SK-N-SH (cell line): ENCODE measurements at regions not wholly inside any gene's neighbourhood (a gene's known extent, or its start where the extent isn't known, plus 50 kb on each side); places are given as distances from the start of the nearest gene placed in this dataset.
A peak's percentile ranks its signal among the peaks of the same experiment; 100 is the strongest.

ENCODE experiments used
- CTCF ChIA-PET: fragments of 300-600, 350-600 bp; formaldehyde crosslinking; extraction: SDS; loops from one replicate; lab custom pipeline; 2021; lab: Yijun Ruan, JAX
- POLR2A ChIA-PET: fragments of 350-600 bp; sonication (Branson Sonifier 250); formaldehyde crosslinking; extraction: SDS; loops from one replicate; lab custom pipeline; 2020; ENCODE audit warnings: antibody characterized with exemption, inconsistent platforms; lab: Yijun Ruan, JAX
- DNase-seq: peaks from one replicate; pipeline ENCODE4 v3.0.0; 2012
- H2AFZ ChIP-seq: fragments of 200-600 bp; sonication (generic); 2 replicates; pipeline ENCODE4 v1.8.1; 2016; ENCODE audit warnings: antibody characterized with exemption, mild to moderate bottlenecking, low read depth
- H3F3A ChIP-seq: fragments of 200-600 bp; sonication (generic); replicated peaks from 2 replicates; pipeline ENCODE3; 2016; ENCODE audit warnings: antibody characterized with exemption, mild to moderate bottlenecking; ENCODE audit not compliant: insufficient read depth
- H3K27ac ChIP-seq, 2 experiments: fragments of 200-500 bp in 1 of 2; fragments of 200-600 bp in 1 of 2; sonication (Bioruptor generic) in 1 of 2; sonication (generic), shearing (Covaris generic) in 1 of 2; 2 replicates each; pipeline versions ENCODE4 v1.5.1 to v1.6.1; 2014 to 2016; ENCODE audit warnings: low read depth in 2 of 2, inconsistent platforms in 1 of 2, low read length in 1 of 2, mild to moderate bottlenecking in 1 of 2, mixed read lengths in 1 of 2
- H3K27me3 ChIP-seq: fragments of 200-600 bp; sonication (generic), shearing (Covaris generic); 2 replicates; pipeline ENCODE4 v1.6.1; 2016; ENCODE audit warnings: mixed run types; ENCODE audit not compliant: insufficient read depth
- H3K36me3 ChIP-seq, 2 experiments: fragments of 200-500 bp in 1 of 2; fragments of 200-600 bp in 1 of 2; sonication (Bioruptor generic) in 1 of 2; sonication (generic) in 1 of 2; replicated peaks in 1 of 2; 2 replicates each; pipeline versions ENCODE3 to v1.5.1; 2014 to 2016; ENCODE audit warnings: low read length in 1 of 2, mild to moderate bottlenecking in 1 of 2; ENCODE audit not compliant: insufficient read depth in 2 of 2, control insufficient read depth in 1 of 2
- H3K4me1 ChIP-seq, 2 experiments: fragments of 200-500 bp in 1 of 2; fragments of 200-600 bp in 1 of 2; sonication (Bioruptor generic) in 1 of 2; sonication (generic), shearing (Covaris generic) in 1 of 2; 2 replicates each; pipeline versions ENCODE4 v1.5.1 to v1.6.1; 2014 to 2016; ENCODE audit warnings: low read depth in 1 of 2, low read length in 1 of 2, mixed run types in 1 of 2; ENCODE audit not compliant: insufficient read depth in 2 of 2, control insufficient read depth in 1 of 2
- H3K4me2 ChIP-seq: fragments of 200-600 bp; sonication (generic), shearing (Covaris generic); 2 replicates; pipeline ENCODE4 v1.6.1; 2017; ENCODE audit warnings: mixed run types
- H3K4me3 ChIP-seq, 2 experiments: fragments of 200-500 bp in 1 of 2; fragments of 200-600 bp in 1 of 2; sonication (Bioruptor generic) in 1 of 2; sonication (generic), shearing (Covaris generic) in 1 of 2; 2 replicates each; pipeline versions ENCODE4 v1.5.1 to v1.8.1; 2014 to 2016; ENCODE audit warnings: low read depth in 2 of 2, inconsistent platforms in 1 of 2, low read length in 1 of 2, mild to moderate bottlenecking in 1 of 2, mixed read lengths in 1 of 2, moderate library complexity in 1 of 2
- H3K79me2 ChIP-seq: fragments of 200-600 bp; sonication (generic); 2 replicates; pipeline ENCODE4 v1.8.1; 2017; ENCODE audit warnings: mild to moderate bottlenecking; ENCODE audit not compliant: insufficient read depth
- H3K9ac ChIP-seq: fragments of 200-600 bp; sonication (generic); 2 replicates; pipeline ENCODE4 v1.6.1; 2017; ENCODE audit warnings: mixed run types
- H3K9me2 ChIP-seq: fragments of 200-600 bp; sonication (generic); 2 replicates; pipeline ENCODE4 v1.6.1; 2017; ENCODE audit warnings: mixed run types
- H3K9me3 ChIP-seq: fragments of 200-600 bp; sonication (generic); 2 replicates; pipeline ENCODE4 v1.6.1; 2017; ENCODE audit warnings: mixed run types, mild to moderate bottlenecking, moderate library complexity
- H4K20me1 ChIP-seq: fragments of 200-600 bp; sonication (generic); 2 replicates; pipeline ENCODE4 v1.6.1; 2017; ENCODE audit warnings: mild to moderate bottlenecking, mixed run types; ENCODE audit not compliant: insufficient read depth
- CTCF ChIP-seq: fragments of 200-600 bp; sonication (generic); IDR thresholded peaks from 2 replicates; pipeline ENCODE4 v1.6.1; 2017; ENCODE audit warnings: antibody characterized with exemption, mild to moderate bottlenecking, moderate library complexity
- EP300 ChIP-seq, 2 experiments: IDR thresholded peaks; 2 replicates each; pipeline versions ENCODE4 v1.4.0 to v1.6.1; 2012; ENCODE audit warnings: borderline replicate concordance in 1 of 2, low read depth in 1 of 2, low read length in 1 of 2
- EZH2phosphoT487 ChIP-seq: fragments of 200-600 bp; sonication (generic); IDR thresholded peaks from 2 replicates; pipeline ENCODE4 v1.6.1; 2017; ENCODE audit warnings: low read depth, mixed run types, mild to moderate bottlenecking, antibody characterized with exemption, moderate library complexity, borderline replicate concordance
- FOSL2 ChIP-seq: IDR thresholded peaks from 2 replicates; pipeline ENCODE4 v1.4.0; 2012; ENCODE audit warnings: low read depth, mild to moderate bottlenecking, moderate library complexity, borderline replicate concordance
- GABPA ChIP-seq: IDR thresholded peaks from 2 replicates; pipeline ENCODE4 v1.4.0; 2012; ENCODE audit warnings: low read depth, mild to moderate bottlenecking
- GATA2 ChIP-seq: sonication (generic); formaldehyde crosslinking; IDR thresholded peaks from 2 replicates; pipeline ENCODE4 v1.5.0; 2020; ENCODE audit warnings: mild to moderate bottlenecking, missing genetic modification reagents
- JUND ChIP-seq: IDR thresholded peaks from 2 replicates; pipeline ENCODE4 v1.4.0; 2012
- NFIC ChIP-seq: IDR thresholded peaks from 2 replicates; pipeline ENCODE4 v1.4.0; 2012; ENCODE audit warnings: borderline replicate concordance
- POLR2AphosphoS5 ChIP-seq: IDR thresholded peaks from 2 replicates; pipeline ENCODE4 v1.6.1; 2012; ENCODE audit warnings: low read depth, low read length
- RCOR1 ChIP-seq: fragments of 150-350 bp; IDR thresholded peaks from 2 replicates; pipeline ENCODE4 v1.6.1; 2017; ENCODE audit warnings: antibody characterized with exemption, low read length
- RXRA ChIP-seq: IDR thresholded peaks from 2 replicates; pipeline ENCODE4 v1.4.0; 2012; ENCODE audit warnings: low read depth, mild to moderate bottlenecking, borderline replicate concordance
- SIN3A ChIP-seq: IDR thresholded peaks from 2 replicates; pipeline ENCODE4 v1.6.1; 2012; ENCODE audit warnings: low read depth, mild to moderate bottlenecking, low read length, moderate library complexity, borderline replicate concordance
- TCF12 ChIP-seq: IDR thresholded peaks from 2 replicates; pipeline ENCODE4 v1.4.0; 2012
- WGBS: methylation state at CpG from one replicate; pipeline ENCODE4 v1.1.6; 2017; ENCODE audit warnings: low lambda C conversion rate; 5-methylcytosine and 5-hydroxymethylcytosine counted together
- TF ChIP-seq, protein P1 (sequence below): IDR thresholded peaks from 2 replicates; pipeline ENCODE4 v1.4.0; 2012; ENCODE audit warnings: low read depth, borderline replicate concordance

DNA sequence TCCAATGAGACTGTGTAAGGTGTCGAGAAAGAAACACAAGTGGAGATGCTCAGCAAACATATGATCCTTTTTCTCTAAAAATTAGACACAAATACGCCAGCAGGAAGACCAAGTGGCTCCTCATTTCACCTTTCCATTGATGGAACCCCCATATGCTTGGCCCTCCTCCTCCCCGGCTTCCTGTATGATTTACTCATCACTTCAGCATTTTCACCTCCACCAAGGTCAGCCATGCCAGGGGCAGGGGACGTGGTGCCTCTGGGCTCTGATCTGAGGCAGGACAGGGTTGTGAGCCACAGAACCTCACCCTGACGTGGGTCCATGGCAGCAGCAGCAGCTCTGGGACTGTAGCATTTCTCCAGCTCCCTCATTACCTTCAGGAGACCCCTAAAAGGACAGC is 116.8 kb upstream of the PFKP start:
- H4K20me1 ChIP-seq = no peaks in the 10 kb centered on the region
- H3K27ac ChIP-seq = no peak overlapping the region
- no peaks in the 10 kb centered on the region for H3F3A ChIP-seq
- 44% methylated on average over 5 of the region's 5 CpGs for WGBS
- no peak overlapping the region for H2AFZ ChIP-seq
- H3K9ac ChIP-seq = no peak overlapping the region
- H3K27me3 ChIP-seq = no peaks in the 10 kb centered on the region; the same call in 1 of the 2 replicates
- H3K9me3 ChIP-seq = no peaks in the 10 kb centered on the region
- POLR2A ChIA-PET = no interaction called here
- TF ChIP-seq JUND = no peak
- TF ChIP-seq, protein P1, sequence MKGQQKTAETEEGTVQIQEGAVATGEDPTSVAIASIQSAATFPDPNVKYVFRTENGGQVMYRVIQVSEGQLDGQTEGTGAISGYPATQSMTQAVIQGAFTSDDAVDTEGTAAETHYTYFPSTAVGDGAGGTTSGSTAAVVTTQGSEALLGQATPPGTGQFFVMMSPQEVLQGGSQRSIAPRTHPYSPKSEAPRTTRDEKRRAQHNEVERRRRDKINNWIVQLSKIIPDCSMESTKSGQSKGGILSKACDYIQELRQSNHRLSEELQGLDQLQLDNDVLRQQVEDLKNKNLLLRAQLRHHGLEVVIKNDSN = no peak
- no peak for TF ChIP-seq GATA2
- TF ChIP-seq EP300 (IDR thresholded peaks at IDR 0.05; ENCODE audit: borderline replicate concordance in 1 of 2, low read depth in 1 of 2, low read length in 1 of 2) = no peak
- no peak for TF ChIP-seq FOSL2
- TF ChIP-seq SIN3A = no peak
- TF ChIP-seq TCF12 = no peak
- TF ChIP-seq POLR2AphosphoS5 = no peak
- TF ChIP-seq RCOR1 = no peak
- TF ChIP-seq NFIC = no peak
- no peak for TF ChIP-seq EZH2phosphoT487
- no peak for TF ChIP-seq CTCF
- TF ChIP-seq RXRA = no peak
- TF ChIP-seq GABPA = no peak
- no peak overlapping the region for H3K4me3 ChIP-seq
- CTCF ChIA-PET = interaction anchor here (2.3 kb wide), 1 partner anchor 93 kb away, joined by 6 read pairs; no protein-coding TSS in a partner anchor
- no peaks in the 10 kb centered on the region for H3K79me2 ChIP-seq
- no peak overlapping the region for H3K4me2 ChIP-seq
- H3K4me1 ChIP-seq = no peaks in the 10 kb centered on the region
- no peaks in the 10 kb centered on the region for H3K9me2 ChIP-seq
- no peaks in the 10 kb centered on the region for H3K36me3 ChIP-seq
- no peak for DNase-seq

DNA sequence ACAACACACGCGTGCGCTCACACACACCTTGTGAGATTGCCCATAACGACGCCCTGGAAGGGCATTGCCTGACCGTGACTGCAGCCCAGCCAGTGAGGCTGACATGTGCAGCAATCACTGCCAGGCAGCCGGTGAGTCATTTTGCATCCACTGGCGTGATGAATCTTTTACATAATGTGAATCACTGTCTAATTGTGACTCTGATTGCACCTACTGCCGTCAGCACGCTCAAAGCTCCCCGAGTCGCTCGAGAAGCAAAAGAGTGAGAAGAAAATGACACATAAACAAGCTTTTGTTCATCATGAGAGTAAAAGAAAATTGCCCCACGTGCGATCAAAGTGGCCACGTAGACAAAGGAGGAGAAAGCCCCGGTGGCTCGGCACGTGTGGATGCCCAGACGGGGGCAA is 117.4 kb upstream of the PFKP start:
- 0 out of 2 replicates have a peak, but pooled peaks have one; percentile 16 for TF ChIP-seq FOSL2
- no peak for TF ChIP-seq NFIC
- H3K36me3 ChIP-seq = no peaks in the 10 kb centered on the region
- no peak overlapping the region for H3K4me3 ChIP-seq
- H3F3A ChIP-seq = no peaks in the 10 kb centered on the region
- no peaks in the 10 kb centered on the region for H3K79me2 ChIP-seq
- 65% methylated on average over 16 of the region's 20 CpGs for WGBS
- H4K20me1 ChIP-seq = no peaks in the 10 kb centered on the region
- DNase-seq = no peak
- no peak overlapping the region for H2AFZ ChIP-seq
- no peak overlapping the region for H3K4me2 ChIP-seq
- H3K27me3 ChIP-seq = no peaks in the 10 kb centered on the region; the same call in 1 of the 2 replicates
- H3K4me1 ChIP-seq = no peaks in the 10 kb centered on the region
- no peaks in the 10 kb centered on the region for H3K9me2 ChIP-seq
- no peak overlapping the region for H3K9ac ChIP-seq
- POLR2A ChIA-PET = no interaction called here
- no peaks in the 10 kb centered on the region for H3K9me3 ChIP-seq
- CTCF ChIA-PET = no interaction called here
- no peak overlapping the region for H3K27ac ChIP-seq
